Keratinocyte (primary cell): ENCODE measurements at regions not wholly inside any gene's neighbourhood (a gene's known extent, or its start where the extent isn't known, plus 50 kb on each side); places are given as distances from the start of the nearest gene placed in this dataset.

Experiments
- EZH2 ChIP-seq: IDR thresholded peaks from one replicate; pipeline ENCODE4 v1.6.1; 2012; ENCODE audit warnings: inconsistent platforms, mild to moderate bottlenecking, low read length, moderate library complexity
- TF ChIP-seq, protein P1 (sequence below), 3 experiments: IDR thresholded peaks in 1 of 3; conservative IDR thresholded peaks in 1 of 3; optimal IDR thresholded peaks in 1 of 3; 2 replicates in 2 of 3; 3 replicates in 1 of 3; pipeline versions ENCODE3 to v1.5.1; 2011; ENCODE audit warnings: low read length in 3 of 3, mild to moderate bottlenecking in 3 of 3, moderate library complexity in 2 of 3, control low read depth in 1 of 3, inconsistent platforms in 1 of 3; ENCODE audit not compliant: insufficient read depth in 2 of 3; ENCODE audit errors: extremely low read depth in 1 of 3

DNA sequence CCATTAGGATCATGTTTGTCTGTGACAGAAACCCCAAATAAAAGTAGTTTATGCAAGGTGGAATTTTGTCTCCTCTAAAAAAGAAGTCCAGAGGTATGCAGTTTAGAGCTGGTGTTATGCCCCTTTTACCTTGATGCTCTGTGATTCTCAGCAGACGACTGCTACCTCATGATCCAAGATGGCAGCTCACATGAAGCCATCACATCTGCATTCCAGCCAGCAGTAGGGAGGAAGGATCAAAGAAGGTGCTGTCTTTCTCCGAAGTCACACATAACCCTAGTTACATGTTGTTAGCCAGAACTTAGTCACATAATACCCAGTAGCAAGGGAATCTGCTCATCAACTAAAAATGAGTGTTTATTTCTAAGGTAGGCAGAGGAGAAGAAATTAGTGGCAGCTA lies 135.7 kb upstream of the HS3ST2 start:
- TF ChIP-seq, protein P1, sequence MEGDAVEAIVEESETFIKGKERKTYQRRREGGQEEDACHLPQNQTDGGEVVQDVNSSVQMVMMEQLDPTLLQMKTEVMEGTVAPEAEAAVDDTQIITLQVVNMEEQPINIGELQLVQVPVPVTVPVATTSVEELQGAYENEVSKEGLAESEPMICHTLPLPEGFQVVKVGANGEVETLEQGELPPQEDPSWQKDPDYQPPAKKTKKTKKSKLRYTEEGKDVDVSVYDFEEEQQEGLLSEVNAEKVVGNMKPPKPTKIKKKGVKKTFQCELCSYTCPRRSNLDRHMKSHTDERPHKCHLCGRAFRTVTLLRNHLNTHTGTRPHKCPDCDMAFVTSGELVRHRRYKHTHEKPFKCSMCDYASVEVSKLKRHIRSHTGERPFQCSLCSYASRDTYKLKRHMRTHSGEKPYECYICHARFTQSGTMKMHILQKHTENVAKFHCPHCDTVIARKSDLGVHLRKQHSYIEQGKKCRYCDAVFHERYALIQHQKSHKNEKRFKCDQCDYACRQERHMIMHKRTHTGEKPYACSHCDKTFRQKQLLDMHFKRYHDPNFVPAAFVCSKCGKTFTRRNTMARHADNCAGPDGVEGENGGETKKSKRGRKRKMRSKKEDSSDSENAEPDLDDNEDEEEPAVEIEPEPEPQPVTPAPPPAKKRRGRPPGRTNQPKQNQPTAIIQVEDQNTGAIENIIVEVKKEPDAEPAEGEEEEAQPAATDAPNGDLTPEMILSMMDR (optimal IDR thresholded peaks at IDR 0.05 in 1 of 3, IDR thresholded peaks at IDR 0.05 in 1 of 3, conservative IDR thresholded peaks at IDR 0.05 in 1 of 3; ENCODE audit: extremely low read depth in 1 of 3, insufficient read depth in 2 of 3, low read length in 3 of 3), result no peak
- no peak for TF ChIP-seq EZH2
